Ishikawa (cell line): ENCODE measurements at regions not wholly inside any gene's neighbourhood (a gene's known extent, or its start where the extent isn't known, plus 50 kb on each side); places are given as distances from the start of the nearest gene placed in this dataset.

Experiments
- CEBPB ChIP-seq: IDR thresholded peaks from 2 replicates; pipeline ENCODE4 v1.6.1; 2012
- TAF1 ChIP-seq: IDR thresholded peaks from 2 replicates; pipeline ENCODE4 v1.6.1; 2012; ENCODE audit warnings: low read depth, mild to moderate bottlenecking

- no peak for TF ChIP-seq TAF1
- TF ChIP-seq CEBPB, result no peak
These were observed 378.8 kb downstream of the SLC4A3 start for GRCh38 chr2:220006152-220006621.
